ENCODE measurements at regions not wholly inside any gene's neighbourhood (a gene's known extent, or its start where the extent isn't known, plus 50 kb on each side); places are given as distances from the start of the nearest gene placed in this dataset.

GRCh38 chr3:117130222-117130621 lies 420.6 kb downstream of the TUSC7 start:
- TF ChIP-seq CTCF (IDR thresholded peaks at IDR 0.05; ENCODE audit: insufficient read depth, low read depth, low read length) (no peak), EZH2 (IDR thresholded peaks at IDR 0.05; ENCODE audit: insufficient read depth, low read length) (no peak)

Measured in astrocyte (in vitro differentiated cells and primary cell).